Mammary epithelial cell (primary cell): ENCODE measurements at regions not wholly inside any gene's neighbourhood (a gene's known extent, or its start where the extent isn't known, plus 50 kb on each side); places are given as distances from the start of the nearest gene placed in this dataset.

Experiments
- CTCF ChIP-seq, 2 donors: IDR thresholded peaks in 1 of 2; conservative IDR thresholded peaks in 1 of 2; 2 replicates each; pipeline ENCODE4 v1.5.1; 2011 to 2012; ENCODE audit warnings: inconsistent platforms in 2 of 2, low read length in 2 of 2, mild to moderate bottlenecking in 2 of 2, control low read depth in 1 of 2, low read depth in 1 of 2; ENCODE audit not compliant: insufficient read depth in 1 of 2; ENCODE audit errors: extremely low read depth in 1 of 2
- EZH2 ChIP-seq: IDR thresholded peaks from 2 replicates; pipeline ENCODE4 v1.6.1; 2012; ENCODE audit warnings: low read length, inconsistent platforms, borderline replicate concordance

- TF ChIP-seq CTCF (conservative IDR thresholded peaks at IDR 0.05 in 1 of 2, IDR thresholded peaks at IDR 0.05 in 1 of 2; ENCODE audit: extremely low read depth in 1 of 2, insufficient read depth in 1 of 2, low read depth in 1 of 2, low read length in 2 of 2) = no peak
- no peak for TF ChIP-seq EZH2
These were observed 50.8 kb upstream of the ANP32A start for GRCh38 chr15:68871507-68871906.
